ENCODE measurements at regions not wholly inside any gene's neighbourhood (a gene's known extent, or its start where the extent isn't known, plus 50 kb on each side); places are given as distances from the start of the nearest gene placed in this dataset.

GRCh38 chr4:60822986-60823385 is 377.1 kb upstream of the ADGRL3 start:
- H3K9ac ChIP-seq (ENCODE audit: control insufficient read depth, insufficient read depth, low read length): no peak overlapping the region
- BruUV-seq (replicated peaks): no TSS peak
- intact Hi-C loops (cut with micrococcal nuclease; ENCODE audit: unreplicated experiment): no loop called here
- no peak overlapping the region for H2AFZ ChIP-seq (ENCODE audit: control insufficient read depth, low read depth, low read length)
- ChIA-PET RAD21 (ENCODE audit: unreplicated experiment) (no interaction called here), CTCF (no interaction called here), SMC1A (ENCODE audit: uncharacterized antibody, unreplicated experiment) (no interaction called here), POLR2A (no interaction called here)
- no peak overlapping the region for H3K4me3 ChIP-seq
- H3K79me2 ChIP-seq (ENCODE audit: control insufficient read depth, insufficient read depth, low read length): no peaks in the 10 kb centered on the region
- in situ Hi-C loops (cut with MboI): no loop called here
- no peaks in the 10 kb centered on the region for H4K20me1 ChIP-seq (ENCODE audit: control insufficient read depth, insufficient read depth)
- ATAC-seq (no peak), FAIRE-seq (no peak), DNase-seq (ENCODE audit: low read depth, low spot score) (no peak)
- no peaks in the 10 kb centered on the region for H3K9me3 ChIP-seq (replicated peaks; ENCODE audit: control insufficient read depth, insufficient read depth, low read length)
- H3K27ac ChIP-seq (ENCODE audit: control insufficient read depth, insufficient read depth): no peak overlapping the region
- 19% methylated on average over 2 of the region's 2 CpGs for WGBS (ENCODE audit: insufficient coverage, insufficient replicate concordance, low lambda C conversion rate, missing lambda C conversion rate)
- H3K36me3 ChIP-seq (ENCODE audit: control insufficient read depth in 2 of 2, insufficient read depth in 2 of 2, low read length in 1 of 2): no peaks in the 10 kb centered on the region
- no peak overlapping the region for H3K4me2 ChIP-seq (ENCODE audit: control insufficient read depth, insufficient read depth)
- H3K4me1 ChIP-seq (ENCODE audit: control insufficient read depth, insufficient read depth, low read length): no peaks in the 10 kb centered on the region
- H3K27me3 ChIP-seq (replicated peaks in 1 of 2; ENCODE audit: control insufficient read depth in 2 of 2, insufficient read depth in 2 of 2, low read length in 1 of 2): no peaks in the 10 kb centered on the region
- no peak for TF ChIP-seq SUZ12 (IDR thresholded peaks at IDR 0.05; ENCODE audit: unreplicated experiment)
- no peak for TF ChIP-seq MEF2B (IDR thresholded peaks at IDR 0.05; ENCODE audit: partially characterized antibody, poor library complexity, severe bottlenecking)
- no peak for TF ChIP-seq E2F8 (IDR thresholded peaks at IDR 0.05; ENCODE audit: low read depth, partially characterized antibody)
- no peak for TF ChIP-seq PRDM15 (CRISPR knock-in tag; IDR thresholded peaks at IDR 0.05)
- TF ChIP-seq ZNF622 (IDR thresholded peaks at IDR 0.05): no peak
- TF ChIP-seq SIX5 (IDR thresholded peaks at IDR 0.05; ENCODE audit: low read depth, low read length, severe bottlenecking): no peak
- TF ChIP-seq EZH2 (IDR thresholded peaks at IDR 0.05; ENCODE audit: borderline replicate concordance, control insufficient read depth, low read depth, low read length): no peak
- TF ChIP-seq MAX (IDR thresholded peaks at IDR 0.05; ENCODE audit: low read depth, low read length): no peak
- TF ChIP-seq FOS (IDR thresholded peaks at IDR 0.05; ENCODE audit: borderline replicate concordance, extremely low read depth, insufficient read length): no peak
- TF ChIP-seq E2F4 (IDR thresholded peaks at IDR 0.05; ENCODE audit: low read depth, low read length): no peak
- no peak for TF ChIP-seq NFYB (IDR thresholded peaks at IDR 0.05; ENCODE audit: insufficient read depth, low read depth, low read length)
- TF ChIP-seq PAX5 (IDR thresholded peaks at IDR 0.05; ENCODE audit: borderline replicate concordance, low read depth, low read length): no peak
- no peak for TF ChIP-seq ZNF274 (IDR thresholded peaks at IDR 0.05; ENCODE audit: insufficient read depth, insufficient read length)
- TF ChIP-seq SREBF2 (IDR thresholded peaks at IDR 0.05; ENCODE audit: low read length): no peak

Data from GM12878 (cell line).